H9 (cell line): ENCODE measurements at regions not wholly inside any gene's neighbourhood (a gene's known extent, or its start where the extent isn't known, plus 50 kb on each side); places are given as distances from the start of the nearest gene placed in this dataset.

Experiments
- DNase-seq: peaks from one replicate; pipeline ENCODE4 v3.0.0-alpha.2; 2017
- H2AFZ ChIP-seq: one replicate; pipeline ENCODE4 v1.6.1; 2013; ENCODE audit warnings: mild to moderate bottlenecking, low read length, control low read depth, moderate library complexity
- H2AK5ac ChIP-seq: 2 replicates; pipeline ENCODE4 v1.6.1; 2013; ENCODE audit warnings: low read length, control low read depth, mixed read lengths; ENCODE audit not compliant: insufficient read length
- H2BK120ac ChIP-seq: one replicate; pipeline ENCODE4 v1.6.1; 2013; ENCODE audit warnings: low read depth, mild to moderate bottlenecking, low read length, control low read depth, inconsistent platforms; ENCODE audit not compliant: poor library complexity, severe bottlenecking
- H2BK12ac ChIP-seq: 2 replicates; pipeline ENCODE4 v1.6.1; 2013; ENCODE audit warnings: low read length, control low read depth, mixed read lengths, low read depth; ENCODE audit not compliant: insufficient read length
- H2BK15ac ChIP-seq: 2 replicates; pipeline ENCODE4 v1.6.1; 2013; ENCODE audit warnings: low read depth, low read length, control low read depth
- H2BK20ac ChIP-seq: one replicate; pipeline ENCODE4 v1.6.1; 2013; ENCODE audit warnings: low read depth, mild to moderate bottlenecking, low read length, control low read depth, inconsistent platforms; ENCODE audit not compliant: poor library complexity, severe bottlenecking
- H2BK5ac ChIP-seq: 2 replicates; pipeline ENCODE4 v1.6.1; 2013; ENCODE audit warnings: low read length, control low read depth, mixed read lengths; ENCODE audit not compliant: insufficient read length
- H3K14ac ChIP-seq: 2 replicates; pipeline ENCODE4 v1.6.1; 2013; ENCODE audit warnings: low read length, control low read depth; ENCODE audit not compliant: insufficient read depth
- H3K18ac ChIP-seq: 2 replicates; pipeline ENCODE4 v1.6.1; 2013; ENCODE audit warnings: low read depth, mild to moderate bottlenecking, mixed read lengths, low read length, control low read depth; ENCODE audit not compliant: insufficient read length
- H3K23ac ChIP-seq: 2 replicates; pipeline ENCODE4 v1.6.1; 2013; ENCODE audit warnings: low read length, control low read depth, mixed read lengths, low read depth; ENCODE audit not compliant: insufficient read length
- H3K23me2 ChIP-seq: 2 replicates; pipeline ENCODE4 v1.6.1; 2013; ENCODE audit warnings: low read depth, mild to moderate bottlenecking, mixed read lengths, low read length, control low read depth; ENCODE audit not compliant: insufficient read length, poor library complexity, severe bottlenecking
- H3K27ac ChIP-seq: 2 replicates; pipeline ENCODE4 v1.5.1; 2013; ENCODE audit warnings: low read length, control low read depth, mixed read lengths, low read depth; ENCODE audit not compliant: insufficient read length
- H3K27me3 ChIP-seq: 2 replicates; pipeline ENCODE4 v1.6.1; 2013; ENCODE audit warnings: low read length, control low read depth, inconsistent platforms; ENCODE audit not compliant: insufficient read depth
- H3K4ac ChIP-seq: 2 replicates; pipeline ENCODE4 v1.6.1; 2013; ENCODE audit warnings: low read depth, mild to moderate bottlenecking, control low read depth, inconsistent platforms, low read length, moderate library complexity
- H3K4me1 ChIP-seq: 2 replicates; pipeline ENCODE4 v1.6.1; 2013; ENCODE audit warnings: low read length, control low read depth, inconsistent platforms; ENCODE audit not compliant: insufficient read depth
- H3K4me2 ChIP-seq: 2 replicates; pipeline ENCODE4 v1.6.1; 2013; ENCODE audit warnings: low read length, control low read depth, mixed read lengths; ENCODE audit not compliant: insufficient read length, insufficient read depth
- H3K56ac ChIP-seq: 2 replicates; pipeline ENCODE4 v1.6.1; 2013; ENCODE audit warnings: low read depth, mild to moderate bottlenecking, mixed read lengths, low read length, control low read depth; ENCODE audit not compliant: insufficient read length
- H3K79me1 ChIP-seq: 2 replicates; pipeline ENCODE4 v1.6.1; 2013; ENCODE audit warnings: low read depth, mild to moderate bottlenecking, moderate library complexity, low read length, control low read depth, inconsistent platforms; ENCODE audit not compliant: insufficient read depth, poor library complexity, severe bottlenecking
- H3K79me2 ChIP-seq: 2 replicates; pipeline ENCODE4 v1.6.1; 2013; ENCODE audit warnings: low read length, control low read depth, inconsistent platforms; ENCODE audit not compliant: insufficient read depth
- H3K9ac ChIP-seq: 2 replicates; pipeline ENCODE4 v1.6.1; 2013; ENCODE audit warnings: low read length, control low read depth, mixed read lengths; ENCODE audit not compliant: insufficient read length; ENCODE audit errors: extremely low read depth
- H3K9me3 ChIP-seq: one replicate; pipeline ENCODE4 v1.6.1; 2013; ENCODE audit warnings: low read depth, low read length, inconsistent platforms; ENCODE audit not compliant: control insufficient read depth
- H3T11ph ChIP-seq: one replicate; pipeline ENCODE4 v1.6.1; 2013; ENCODE audit warnings: mild to moderate bottlenecking, low read length, control low read depth, inconsistent platforms
- H4K20me1 ChIP-seq: one replicate; pipeline ENCODE4 v1.6.1; 2013; ENCODE audit not compliant: control insufficient read depth, insufficient read length, insufficient read depth
- H4K5ac ChIP-seq: 2 replicates; pipeline ENCODE4 v1.6.1; 2013; ENCODE audit warnings: low read depth, mild to moderate bottlenecking, mixed read lengths, low read length, control low read depth; ENCODE audit not compliant: insufficient read length
- H4K8ac ChIP-seq: replicated peaks from 2 replicates; pipeline ENCODE4 v1.6.1; 2013; ENCODE audit warnings: low read length, control low read depth, mixed read lengths, low read depth; ENCODE audit not compliant: insufficient read length
- H4K91ac ChIP-seq: 2 replicates; pipeline ENCODE4 v1.6.1; 2013; ENCODE audit warnings: low read depth, mild to moderate bottlenecking, moderate library complexity, mixed read lengths, low read length, control low read depth; ENCODE audit not compliant: insufficient read length
- H3K27ac Mint-ChIP-seq, 3 experiments: 2 replicates in 2 of 3; 3 replicates in 1 of 3; pipeline ENCODE4 v1.8.0; 2020 to 2021; ENCODE audit warnings: mixed read lengths in 3 of 3, mild to moderate bottlenecking in 1 of 3, moderate library complexity in 1 of 3
- H3K27me3 Mint-ChIP-seq: 2 replicates; pipeline ENCODE4 v1.8.0; 2021; ENCODE audit warnings: low read depth, mild to moderate bottlenecking, moderate library complexity, mixed read lengths
- H3K36me3 Mint-ChIP-seq, 3 experiments: 2 replicates in 2 of 3; 3 replicates in 1 of 3; pipeline ENCODE4 v1.8.0; 2020 to 2021; ENCODE audit warnings: low read depth in 3 of 3, mixed read lengths in 3 of 3; ENCODE audit not compliant: insufficient read depth in 1 of 3
- H3K4me1 Mint-ChIP-seq, 2 experiments: 2 replicates each; pipeline ENCODE4 v1.8.0; 2020; ENCODE audit warnings: mixed read lengths in 2 of 2
- H3K4me3 Mint-ChIP-seq, 2 experiments: 2 replicates in 1 of 2; 3 replicates in 1 of 2; pipeline ENCODE4 v1.8.0; 2020 to 2021; ENCODE audit warnings: mild to moderate bottlenecking in 2 of 2, mixed read lengths in 2 of 2, moderate library complexity in 1 of 2
- H3K9me3 Mint-ChIP-seq, 2 experiments: 2 replicates in 1 of 2; 3 replicates in 1 of 2; pipeline ENCODE4 v1.8.0; 2020; ENCODE audit warnings: mild to moderate bottlenecking in 2 of 2, mixed read lengths in 2 of 2, moderate library complexity in 1 of 2
- CTCF ChIP-seq: fragments of 200-600 bp; sonication (generic); conservative IDR thresholded peaks from 3 replicates; pipeline ENCODE4 v1.8.0; 2021; ENCODE audit warnings: antibody characterized with exemption, mild to moderate bottlenecking
- WGBS: extraction: QIAGEN DNeasy Blood & Tissue Kit; methylation state at CpG from one replicate; pipeline ENCODE4 v1.1.7; 2013; ENCODE audit warnings: missing lambda C conversion rate, low lambda C conversion rate, mixed read lengths; ENCODE audit not compliant: insufficient read length; ENCODE audit errors: extremely low coverage; 5-methylcytosine and 5-hydroxymethylcytosine counted together

GRCh38 chr4:3375688-3376087, 66.1 kb upstream of the HGFAC start:
- no peaks in the 10 kb centered on the region; the same call in 1 of the 2 replicates for H3K27me3 ChIP-seq
- no peak overlapping the region for H3K4ac ChIP-seq
- no peak overlapping the region for H2AFZ ChIP-seq
- H2BK15ac ChIP-seq: no peak overlapping the region
- H3T11ph ChIP-seq: no peak overlapping the region
- H2BK12ac ChIP-seq: no peak overlapping the region
- no peak overlapping the region for H2BK20ac ChIP-seq
- no peak overlapping the region for H2BK120ac ChIP-seq
- WGBS: no CpG with 5 or more reads among the region's 7 CpGs
- Mint-ChIP-seq H3K27me3 (peaks cover 9% of the 10 kb centered on the region), H3K4me1 (peaks cover 20% of the 10 kb centered on the region in 2 experiments), H3K4me3 (no peak overlapping the region), H3K36me3 (peaks cover 19 to 31% (median 23%) of the 10 kb centered on the region in 3 experiments; a peak in 6 of 7 replicates), H3K9me3 (peaks cover 20 to 24% of the 10 kb centered on the region in 2 experiments), H3K27ac (no peak overlapping the region)
- H4K91ac ChIP-seq: no peak overlapping the region
- no peaks in the 10 kb centered on the region for H4K20me1 ChIP-seq
- H3K79me1 ChIP-seq: no peaks in the 10 kb centered on the region
- H2BK5ac ChIP-seq: no peak overlapping the region
- no peak overlapping the region for H3K18ac ChIP-seq
- TF ChIP-seq CTCF: no peak
- no peak overlapping the region for H3K4me2 ChIP-seq
- H3K27ac ChIP-seq: no peak overlapping the region
- DNase-seq: no peak
- H4K5ac ChIP-seq: no peak overlapping the region
- H3K23ac ChIP-seq: no peak overlapping the region
- no peak overlapping the region for H3K14ac ChIP-seq
- H3K4me1 ChIP-seq: peaks cover 4% of the 10 kb centered on the region; the same call in 1 of the 2 replicates
- no peak overlapping the region for H4K8ac ChIP-seq
- peaks cover 3% of the 10 kb centered on the region for H3K23me2 ChIP-seq
- no peaks in the 10 kb centered on the region for H3K79me2 ChIP-seq
- no peak overlapping the region for H3K9ac ChIP-seq
- H3K9me3 ChIP-seq: peaks cover 8% of the 10 kb centered on the region
- no peak overlapping the region for H2AK5ac ChIP-seq
- no peak overlapping the region for H3K56ac ChIP-seq
